Endothelial cell of umbilical vein (primary cell): ENCODE measurements at regions not wholly inside any gene's neighbourhood (a gene's known extent, or its start where the extent isn't known, plus 50 kb on each side); places are given as distances from the start of the nearest gene placed in this dataset.
A peak's percentile ranks its signal among the peaks of the same experiment; 100 is the strongest.

ENCODE experiments used
- POLR2AphosphoS5 ChIP-seq: IDR thresholded peaks from 2 replicates; pipeline ENCODE4 v1.6.1; 2012; ENCODE audit warnings: low read depth, mild to moderate bottlenecking, control low read depth, low read length, moderate library complexity; ENCODE audit not compliant: insufficient read depth
- TF ChIP-seq, protein P1 (sequence below), 2 donors: IDR thresholded peaks; 1 replicate in 1 of 2; 2 replicates in 1 of 2; pipeline ENCODE4 v1.5.1; 2011; ENCODE audit warnings: low read length in 2 of 2, mild to moderate bottlenecking in 2 of 2, moderate library complexity in 2 of 2, control low read depth in 1 of 2, inconsistent platforms in 1 of 2, low read depth in 1 of 2; ENCODE audit not compliant: insufficient read depth in 1 of 2; ENCODE audit errors: extremely low read depth in 1 of 2

DNA sequence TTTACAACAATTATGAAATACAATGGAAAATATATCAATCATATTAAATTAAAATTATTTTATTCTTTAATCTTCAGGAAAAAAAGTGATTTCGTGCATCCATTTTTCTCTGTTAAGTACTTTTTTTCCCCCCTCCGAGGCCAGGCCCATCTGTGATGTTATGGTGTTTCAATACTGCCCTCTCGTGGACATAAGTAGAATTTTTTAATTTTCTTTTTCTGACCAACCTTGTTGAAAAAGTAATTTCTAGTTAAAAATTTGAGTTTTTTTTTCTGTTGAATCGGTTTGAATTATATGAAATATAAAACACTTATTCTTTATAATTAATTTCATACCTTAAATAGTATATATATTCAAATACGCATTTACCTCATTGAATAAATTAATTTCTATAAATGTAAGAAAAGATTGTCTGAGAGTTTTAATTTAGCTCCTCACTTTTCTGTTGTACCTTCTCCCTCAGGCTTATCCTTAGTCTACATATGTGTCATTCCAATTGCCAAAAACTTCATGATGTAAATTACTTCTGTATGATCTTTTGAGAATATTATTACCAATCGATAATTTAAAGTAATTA is 175.8 kb upstream of the TECRL start:
- TF ChIP-seq POLR2AphosphoS5: no peak
- TF ChIP-seq, protein P1, sequence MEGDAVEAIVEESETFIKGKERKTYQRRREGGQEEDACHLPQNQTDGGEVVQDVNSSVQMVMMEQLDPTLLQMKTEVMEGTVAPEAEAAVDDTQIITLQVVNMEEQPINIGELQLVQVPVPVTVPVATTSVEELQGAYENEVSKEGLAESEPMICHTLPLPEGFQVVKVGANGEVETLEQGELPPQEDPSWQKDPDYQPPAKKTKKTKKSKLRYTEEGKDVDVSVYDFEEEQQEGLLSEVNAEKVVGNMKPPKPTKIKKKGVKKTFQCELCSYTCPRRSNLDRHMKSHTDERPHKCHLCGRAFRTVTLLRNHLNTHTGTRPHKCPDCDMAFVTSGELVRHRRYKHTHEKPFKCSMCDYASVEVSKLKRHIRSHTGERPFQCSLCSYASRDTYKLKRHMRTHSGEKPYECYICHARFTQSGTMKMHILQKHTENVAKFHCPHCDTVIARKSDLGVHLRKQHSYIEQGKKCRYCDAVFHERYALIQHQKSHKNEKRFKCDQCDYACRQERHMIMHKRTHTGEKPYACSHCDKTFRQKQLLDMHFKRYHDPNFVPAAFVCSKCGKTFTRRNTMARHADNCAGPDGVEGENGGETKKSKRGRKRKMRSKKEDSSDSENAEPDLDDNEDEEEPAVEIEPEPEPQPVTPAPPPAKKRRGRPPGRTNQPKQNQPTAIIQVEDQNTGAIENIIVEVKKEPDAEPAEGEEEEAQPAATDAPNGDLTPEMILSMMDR (IDR thresholded peaks at IDR 0.05; ENCODE audit: extremely low read depth in 1 of 2, insufficient read depth in 1 of 2, low read depth in 1 of 2, low read length in 2 of 2): peak; percentile 25 to 39
